Prostate gland (tissue), 2 donors: ENCODE measurements at regions not wholly inside any gene's neighbourhood (a gene's known extent, or its start where the extent isn't known, plus 50 kb on each side); places are given as distances from the start of the nearest gene placed in this dataset.

Experiments used
- DNase-seq: peaks from one replicate; pipeline ENCODE4 v3.0.0-alpha.2; 2019; ENCODE audit warnings: low spot score
- H3K27ac ChIP-seq, 2 donors: fragments of 200-600 bp; sonication (generic); 2 replicates each; pipeline ENCODE4 v1.5.1; 2017 to 2019
- H3K27me3 ChIP-seq: fragments of 200-600 bp; sonication (generic); replicated peaks from 2 replicates; pipeline ENCODE4 v1.5.1; 2019; ENCODE audit not compliant: insufficient read depth
- H3K36me3 ChIP-seq, 2 donors: fragments of 200-600 bp; sonication (generic); 1 replicate in 1 of 2; 2 replicates in 1 of 2; pipeline versions ENCODE4 v1.5.1 to v1.8.1; 2017 to 2019
- H3K4me1 ChIP-seq: fragments of 200-600 bp; sonication (generic); replicated peaks from 2 replicates; pipeline ENCODE4 v1.5.1; 2019
- H3K4me3 ChIP-seq, 2 donors: fragments of 200-600 bp; sonication (generic); 2 replicates each; pipeline ENCODE4 v1.5.1; 2017 to 2019
- H3K9me3 ChIP-seq: fragments of 200-600 bp; sonication (generic); 2 replicates; pipeline ENCODE4 v1.5.1; 2017
- CTCF ChIP-seq, 4 experiments: fragments of 200-600 bp in 2 of 4; fragments of 450-650 bp in 2 of 4; sonication (generic) in 2 of 4; IDR thresholded peaks; 1 replicate in 3 of 4; 2 replicates in 1 of 4; pipeline ENCODE4 v1.5.1; 2016 to 2019; ENCODE audit warnings: antibody characterized with exemption in 4 of 4, mild to moderate bottlenecking in 2 of 4, moderate library complexity in 2 of 4
- POLR2A ChIP-seq: fragments of 450-650 bp; IDR thresholded peaks from one replicate; pipeline ENCODE4 v1.6.1; 2016; ENCODE audit warnings: antibody characterized with exemption, mild to moderate bottlenecking
- POLR2AphosphoS5 ChIP-seq: sonication (generic); formaldehyde crosslinking; IDR thresholded peaks from one replicate; pipeline ENCODE4 v1.6.1; 2017; ENCODE audit warnings: antibody characterized with exemption
- WGBS: methylation state at CpG from one replicate; pipeline ENCODE4 v1.1.5; 2018; 5-methylcytosine and 5-hydroxymethylcytosine counted together
- intact Hi-C: fragments of 100-400 bp; cut with DNase I; formaldehyde crosslinking; loops from one replicate; pipeline ENCODE4 v1.14.2; 2022

GRCh38 chr4:149176039-149176438 is 639.6 kb downstream of the IQCM start:
- DNase-seq: no peak
- TF ChIP-seq POLR2AphosphoS5: no peak
- no peak for TF ChIP-seq POLR2A
- no peak for TF ChIP-seq CTCF (IDR thresholded peaks at IDR 0.05)
- no peak overlapping the region for H3K4me3 ChIP-seq
- intact Hi-C loops: no loop called here
- H3K36me3 ChIP-seq: no peaks in the 10 kb centered on the region
- 28% methylated on average over 5 of the region's 5 CpGs for WGBS
- H3K9me3 ChIP-seq: no peaks in the 10 kb centered on the region
- H3K4me1 ChIP-seq: no peaks in the 10 kb centered on the region
- H3K27me3 ChIP-seq: no peaks in the 10 kb centered on the region
- no peak overlapping the region for H3K27ac ChIP-seq

DNA sequence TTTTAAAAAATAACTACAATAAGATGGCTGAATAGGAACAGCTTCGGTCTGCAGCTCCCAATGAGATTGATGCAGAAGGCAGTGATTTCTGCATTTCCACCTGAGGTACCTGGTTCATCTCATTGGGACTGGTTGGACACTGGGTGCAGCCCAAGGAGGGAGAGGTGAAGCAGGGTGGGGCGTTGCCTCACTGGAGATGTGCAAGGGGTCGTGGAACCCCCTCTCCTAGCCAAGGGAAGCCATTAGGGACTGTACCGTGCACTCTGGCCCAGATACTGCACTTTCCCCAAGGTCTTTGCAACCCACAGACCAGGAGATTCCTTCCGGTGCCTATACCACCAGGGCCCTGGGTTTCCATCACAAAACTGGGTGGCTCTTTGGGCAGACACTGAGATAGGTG is 640.1 kb downstream of the IQCM start:
- no peak for TF ChIP-seq CTCF (IDR thresholded peaks at IDR 0.05)
- no peak for TF ChIP-seq POLR2AphosphoS5
- no peak for TF ChIP-seq POLR2A
- intact Hi-C loops: no loop called here
- DNase-seq: no peak
- H3K27ac ChIP-seq: no peak overlapping the region
- H3K4me3 ChIP-seq: no peak overlapping the region
- no peaks in the 10 kb centered on the region for H3K27me3 ChIP-seq
- no peaks in the 10 kb centered on the region for H3K36me3 ChIP-seq
- H3K4me1 ChIP-seq: no peaks in the 10 kb centered on the region
- 80% methylated on average over 5 of the region's 5 CpGs for WGBS
- no peaks in the 10 kb centered on the region for H3K9me3 ChIP-seq

DNA sequence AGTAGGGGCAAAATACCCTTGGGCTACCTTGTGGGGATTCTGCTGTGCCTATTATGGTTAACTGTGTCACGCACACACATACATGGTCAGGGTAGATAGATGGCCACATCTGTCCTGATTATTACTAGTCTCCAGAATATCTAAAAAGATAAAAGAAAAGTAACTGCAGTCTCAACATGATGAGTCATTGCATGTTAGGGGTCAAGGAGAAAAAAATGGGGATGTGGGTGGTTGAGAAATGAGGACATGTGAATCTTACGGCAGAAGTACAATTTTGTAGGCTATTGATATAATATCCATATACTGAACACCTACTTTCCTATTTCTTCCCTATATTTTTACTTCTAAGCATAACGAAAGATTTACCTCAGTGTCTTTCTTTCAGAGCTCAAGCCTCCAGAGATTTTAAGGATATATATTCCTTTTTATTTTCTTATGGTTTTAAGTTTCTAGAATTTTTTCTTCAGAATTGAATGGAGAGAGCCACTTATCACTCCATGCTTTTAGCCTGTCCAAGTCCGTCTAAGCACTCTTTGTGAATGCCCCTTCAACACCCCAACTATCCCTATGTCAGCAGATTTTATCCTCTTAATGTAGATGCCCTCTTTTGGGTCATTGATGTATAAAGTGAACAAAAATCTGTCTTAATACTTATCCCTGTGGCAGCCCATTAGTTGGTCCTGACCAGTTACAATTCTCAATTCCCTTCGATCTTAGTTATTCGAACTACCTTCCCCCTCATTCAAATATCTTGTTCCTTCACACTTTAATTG is 642.2 kb downstream of the IQCM start:
- no peak overlapping the region for H3K27ac ChIP-seq
- no peak overlapping the region for H3K4me3 ChIP-seq
- H3K36me3 ChIP-seq: no peaks in the 10 kb centered on the region
- no peaks in the 10 kb centered on the region for H3K27me3 ChIP-seq
- DNase-seq: no peak
- H3K9me3 ChIP-seq: no peaks in the 10 kb centered on the region
- 92% methylated on average over 6 of the region's 6 CpGs for WGBS
- intact Hi-C loops: no loop called here
- no peaks in the 10 kb centered on the region for H3K4me1 ChIP-seq
- TF ChIP-seq CTCF (IDR thresholded peaks at IDR 0.05): no peak
- TF ChIP-seq POLR2AphosphoS5: no peak
- no peak for TF ChIP-seq POLR2A

GRCh38 chr4:149168645-149169044 is 647.0 kb downstream of the IQCM start:
- 88% methylated on average over 2 of the region's 2 CpGs for WGBS
- Histone ChIP-seq H3K9me3 (no peaks in the 10 kb centered on the region), H3K27me3 (no peaks in the 10 kb centered on the region), H3K36me3 (no peaks in the 10 kb centered on the region), H3K4me3 (no peak overlapping the region), H3K27ac (no peak overlapping the region), H3K4me1 (no peaks in the 10 kb centered on the region)
- TF ChIP-seq POLR2A: no peak
- TF ChIP-seq CTCF (IDR thresholded peaks at IDR 0.05): no peak
- TF ChIP-seq POLR2AphosphoS5: no peak
- no peak for DNase-seq
- intact Hi-C loops: no loop called here

- H3K27ac ChIP-seq: no peak overlapping the region
- DNase-seq: no peak
- H3K4me1 ChIP-seq: no peaks in the 10 kb centered on the region
- H3K9me3 ChIP-seq: no peaks in the 10 kb centered on the region
- intact Hi-C loops: no loop called here
- TF ChIP-seq POLR2A (no peak), CTCF (IDR thresholded peaks at IDR 0.05) (no peak), POLR2AphosphoS5 (no peak)
- H3K4me3 ChIP-seq: no peak overlapping the region
- no peaks in the 10 kb centered on the region for H3K36me3 ChIP-seq
- 50% methylated on average over 2 of the region's 2 CpGs for WGBS
- no peaks in the 10 kb centered on the region for H3K27me3 ChIP-seq
Observed at GRCh38 chr4:149166876-149167275, 648.8 kb downstream of the IQCM start.
